K562 (cell line): ENCODE measurements at regions not wholly inside any gene's neighbourhood (a gene's known extent, or its start where the extent isn't known, plus 50 kb on each side); places are given as distances from the start of the nearest gene placed in this dataset.

Source experiments
- ATAC-seq: fragments of 200-7000 bp; cut with Tn5 transposase; 3 replicates; pipeline ENCODE4 v1.9.1; 2020; ENCODE audit warnings: moderate library complexity
- BruUV-seq: library from RNA; stranded (reverse); fragments of 400-500 nt; replicated peaks from 2 replicates; lab custom pipeline; 2021; lab: Mats Ljungman, UMichigan
- CTCF ChIA-PET: fragments of 300-600 bp; formaldehyde crosslinking; extraction: SDS; loops from one replicate; lab custom pipeline; 2021; ENCODE audit warnings: low intra/inter-chr PET ratio; lab: Yijun Ruan, JAX
- POLR2A ChIA-PET: fragments of 300-600, 350-650 bp; sonication (Branson Sonifier 250); formaldehyde crosslinking; extraction: SDS; loops from one replicate; lab custom pipeline; 2021; ENCODE audit warnings: antibody characterized with exemption, inconsistent platforms; lab: Yijun Ruan, JAX
- DNase-seq, 4 experiments: peaks; one replicate each; pipeline versions ENCODE4 v3.0.0 to v3.0.0-alpha.2; 2011 to 2018; ENCODE audit warnings: low spot score in 3 of 4, mixed read lengths in 3 of 4; ENCODE audit errors: extremely low read depth in 1 of 4
- FAIRE-seq: peaks from 2 replicates; lab custom pipeline; 2011; peaks lifted over from hg19 to GRCh38; lab: Jason Lieb, UNC
- H2AFZ ChIP-seq: 2 replicates; pipeline ENCODE4 v1.6.0; 2011; ENCODE audit warnings: low read depth, low read length, control low read depth, inconsistent platforms
- H3K27ac ChIP-seq: fragments of 200-600 bp; 3 replicates; pipeline ENCODE4 v1.8.0; 2011; ENCODE audit warnings: low read depth, mild to moderate bottlenecking, control low read depth, inconsistent platforms, low read length, moderate library complexity, mixed read lengths; ENCODE audit errors: extremely low read depth
- H3K27me3 ChIP-seq, 2 experiments: fragments of 300-600 bp in 1 of 2; 2 replicates in 1 of 2; 3 replicates in 1 of 2; pipeline versions ENCODE4 v1.6.0 to v1.8.0; 2011; ENCODE audit warnings: inconsistent platforms in 2 of 2, low read length in 2 of 2, mild to moderate bottlenecking in 1 of 2, mixed read lengths in 1 of 2, moderate library complexity in 1 of 2; ENCODE audit not compliant: control insufficient read depth in 2 of 2, insufficient read depth in 2 of 2
- H3K36me3 ChIP-seq: fragments of 300-600 bp; 3 replicates; pipeline ENCODE4 v1.8.0; 2011; ENCODE audit warnings: mild to moderate bottlenecking, low read length, inconsistent platforms; ENCODE audit not compliant: control insufficient read depth, insufficient read depth
- H3K4me1 ChIP-seq, 2 experiments: fragments of 200-600 bp in 1 of 2; replicated peaks in 1 of 2; 2 replicates in 1 of 2; 3 replicates in 1 of 2; pipeline versions ENCODE4 v1.5.1 to v1.8.0; 2011; ENCODE audit warnings: inconsistent platforms in 2 of 2, low read length in 2 of 2, mild to moderate bottlenecking in 1 of 2, mixed read lengths in 1 of 2, moderate library complexity in 1 of 2; ENCODE audit not compliant: control insufficient read depth in 2 of 2, insufficient read depth in 2 of 2
- H3K4me2 ChIP-seq: 2 replicates; pipeline ENCODE4 v1.6.1; 2011; ENCODE audit warnings: low read length, control low read depth, inconsistent platforms, mixed read lengths; ENCODE audit not compliant: insufficient read depth
- H3K4me3 ChIP-seq: fragments of 200-600 bp; sonication (generic), shearing (Covaris generic); 2 replicates; pipeline ENCODE4 v1.5.1; 2016; ENCODE audit warnings: control low read depth, inconsistent platforms
- H3K79me2 ChIP-seq: fragments of 200-600 bp; 3 replicates; pipeline ENCODE4 v1.8.0; 2011; ENCODE audit warnings: low read length, inconsistent platforms; ENCODE audit not compliant: control insufficient read depth, insufficient read depth
- H3K9ac ChIP-seq, 2 experiments: 2 replicates each; pipeline versions ENCODE4 v1.6.0 to v1.6.1; 2011; ENCODE audit warnings: low read depth in 2 of 2, low read length in 2 of 2, control low read depth in 1 of 2, inconsistent platforms in 1 of 2, mild to moderate bottlenecking in 1 of 2, mixed read lengths in 1 of 2; ENCODE audit not compliant: insufficient read depth in 1 of 2
- H3K9me1 ChIP-seq: one replicate; pipeline ENCODE4 v1.6.0; 2011; ENCODE audit warnings: inconsistent platforms, mild to moderate bottlenecking, low read length, moderate library complexity; ENCODE audit not compliant: control insufficient read depth, insufficient read depth
- H3K9me3 ChIP-seq: replicated peaks from 2 replicates; pipeline ENCODE4 v1.5.1; 2011; ENCODE audit warnings: low read depth, low read length, inconsistent platforms; ENCODE audit not compliant: control insufficient read depth, insufficient read depth
- H4K20me1 ChIP-seq: replicated peaks from 2 replicates; pipeline ENCODE4 v1.6.1; 2011; ENCODE audit warnings: low read length, inconsistent platforms, mixed read lengths; ENCODE audit not compliant: control insufficient read depth, insufficient read depth
- ATF1 ChIP-seq, 2 experiments: fragments of 450-650 bp in 1 of 2; IDR thresholded peaks; 2 replicates each; pipeline ENCODE4 v1.6.1; 2016; ENCODE audit warnings: missing compliant biosample characterization in 1 of 2, missing genetic modification characterization in 1 of 2
- CHD2 ChIP-seq: IDR thresholded peaks from 2 replicates; pipeline ENCODE4 v1.6.1; 2011; ENCODE audit warnings: low read depth, low read length
- CREB1 ChIP-seq, 2 experiments: sonication (generic) in 1 of 2; formaldehyde crosslinking in 1 of 2; IDR thresholded peaks; 2 replicates each; pipeline versions ENCODE4 v1.6.1 to v1.8.0; 2012 to 2022; ENCODE audit warnings: inconsistent platforms in 1 of 2, mild to moderate bottlenecking in 1 of 2, missing genetic modification reagents in 1 of 2, moderate library complexity in 1 of 2
- CTCF ChIP-seq, 3 experiments: IDR thresholded peaks in 2 of 3; conservative IDR thresholded peaks in 1 of 3; 2 replicates each; pipeline ENCODE4 v1.5.1; 2011 to 2012; ENCODE audit warnings: low read length in 3 of 3, mild to moderate bottlenecking in 3 of 3, control low read depth in 2 of 3, improper control_type of control experiment in 1 of 3, inconsistent platforms in 1 of 3, low read depth in 1 of 3, mixed read lengths in 1 of 3, moderate library complexity in 1 of 3; ENCODE audit not compliant: insufficient read depth in 2 of 3
- CXXC5 ChIP-seq: fragments of 250-450 bp; sonication (Bioruptor Pico); IDR thresholded peaks from 2 replicates; pipeline ENCODE4 v1.8.0; 2022; ENCODE audit warnings: inconsistent platforms, mild to moderate bottlenecking, moderate library complexity
- FOXA3 ChIP-seq, 2 experiments: fragments of 450-650 bp in 1 of 2; sonication (generic) in 1 of 2; formaldehyde crosslinking; IDR thresholded peaks in 1 of 2; conservative IDR thresholded peaks in 1 of 2; 2 replicates each; pipeline versions ENCODE4 v1.4.0 to v1.8.0; 2020 to 2022; ENCODE audit warnings: mild to moderate bottlenecking in 2 of 2, missing genetic modification reagents in 1 of 2
- WGBS: fragments of 100-300 bp; shearing (Covaris generic); methylation state at CpG from one replicate; pipeline ENCODE4 v1.1.6; 2016; ENCODE audit warnings: low coverage, mixed read lengths; ENCODE audit not compliant: insufficient coverage; ENCODE audit errors: missing lambda C conversion rate; 5-methylcytosine and 5-hydroxymethylcytosine counted together
- in situ Hi-C: fragments of 300-500 bp; cut with MboI; formaldehyde crosslinking; loops from 4 replicates; pipeline ENCODE4 v1.15.0; 2018; ENCODE audit warnings: inconsistent platforms, mixed read lengths
- intact Hi-C: fragments of 100-400 bp; cut with micrococcal nuclease; formaldehyde crosslinking; loops from 2 replicates; pipeline ENCODE4 v1.14.2; 2022

- 0% methylated on average over 2 of the region's 2 CpGs for WGBS
- POLR2A ChIA-PET, result no interaction called here
- no peak overlapping the region for H3K4me3 ChIP-seq
- H3K36me3 ChIP-seq, result no peaks in the 10 kb centered on the region
- no peaks in the 10 kb centered on the region for H3K4me1 ChIP-seq
- no peak overlapping the region for H3K4me2 ChIP-seq
- BruUV-seq, result no TSS peak
- TF ChIP-seq CXXC5 (CRISPR knock-in tag), result no peak
- H3K9ac ChIP-seq, result no peak overlapping the region
- H3K9me1 ChIP-seq, result no peaks in the 10 kb centered on the region
- H3K79me2 ChIP-seq, result no peaks in the 10 kb centered on the region
- in situ Hi-C loops, result no loop called here
- no peak overlapping the region for H2AFZ ChIP-seq
- CTCF ChIA-PET, result no interaction called here
- no peak overlapping the region for H3K27ac ChIP-seq
- no peaks in the 10 kb centered on the region for H3K27me3 ChIP-seq
- FAIRE-seq (no peak), ATAC-seq (no peak), DNase-seq (no peak)
- H4K20me1 ChIP-seq, result no peaks in the 10 kb centered on the region
- intact Hi-C loops, result loop anchor here (10.0 kb wide), 1 partner anchor 114 kb away; no protein-coding TSS in a partner anchor
- no peaks in the 10 kb centered on the region for H3K9me3 ChIP-seq
These were observed 317.5 kb upstream of the OR4E1 start for GRCh38 chr14:21991130-21991529.

- POLR2A ChIA-PET, result no interaction called here
- no peak overlapping the region for H3K27ac ChIP-seq
- no peak overlapping the region for H3K9ac ChIP-seq
- no peaks in the 10 kb centered on the region for H3K79me2 ChIP-seq
- FAIRE-seq, result no peak
- WGBS, result 0% methylated on average over 2 of the region's 2 CpGs
- no peaks in the 10 kb centered on the region for H3K27me3 ChIP-seq
- H3K9me1 ChIP-seq, result no peaks in the 10 kb centered on the region
- CTCF ChIA-PET, result no interaction called here
- H3K4me1 ChIP-seq, result no peaks in the 10 kb centered on the region
- intact Hi-C loops (loop anchor here (10.0 kb wide), 1 partner anchor 115 kb away; no protein-coding TSS in a partner anchor), in situ Hi-C loops (no loop called here)
- H3K36me3 ChIP-seq, result no peaks in the 10 kb centered on the region
- H2AFZ ChIP-seq, result no peak overlapping the region
- no peak for TF ChIP-seq CREB1 (IDR thresholded peaks at IDR 0.05)
- no peak for TF ChIP-seq CREB1 (CRISPR knock-in tag; IDR thresholded peaks at IDR 0.05)
- TF ChIP-seq CHD2, result no peak
- TF ChIP-seq ATF1 (CRISPR knock-in tag; IDR thresholded peaks at IDR 0.05), result no peak
- TF ChIP-seq ATF1 (tag; IDR thresholded peaks at IDR 0.05), result no peak
- no peak for TF ChIP-seq FOXA3 (CRISPR knock-in tag; conservative IDR thresholded peaks at IDR 0.05 in 1 of 2, IDR thresholded peaks at IDR 0.05 in 1 of 2)
- peak in 2 of 3 experiments; percentile 18; a peak in 1 of 6 replicates for TF ChIP-seq CTCF (IDR thresholded peaks at IDR 0.05 in 2 of 3, conservative IDR thresholded peaks at IDR 0.05 in 1 of 3; ENCODE audit: insufficient read depth in 2 of 3, low read depth in 1 of 3, low read length in 3 of 3)
- ATAC-seq, result no peak
- no peaks in the 10 kb centered on the region for H4K20me1 ChIP-seq
- H3K9me3 ChIP-seq, result no peaks in the 10 kb centered on the region
- BruUV-seq, result no TSS peak
- H3K4me2 ChIP-seq, result no peak overlapping the region
- DNase-seq, result peak in 1 of 4 experiments; percentile 6
- no peak overlapping the region for H3K4me3 ChIP-seq
These were observed 316.5 kb upstream of the OR4E1 start for GRCh38 chr14:21990116-21990515.
